ENCODE measurements at regions not wholly inside any gene's neighbourhood (a gene's known extent, or its start where the extent isn't known, plus 50 kb on each side); places are given as distances from the start of the nearest gene placed in this dataset.

- peak; percentile 46 to 76 (median 52) for DNase-seq (ENCODE audit: extremely low read depth in 1 of 4, low spot score in 3 of 4)
- Histone ChIP-seq H3K27ac (ENCODE audit: extremely low read depth, low read depth, low read length) (no peak overlapping the region), H3K9ac (ENCODE audit: insufficient read depth in 1 of 2, low read depth in 2 of 2, low read length in 2 of 2) (no peak overlapping the region), H3K9me1 (ENCODE audit: control insufficient read depth, insufficient read depth, low read length) (no peaks in the 10 kb centered on the region), H3K9me3 (replicated peaks; ENCODE audit: control insufficient read depth, insufficient read depth, low read depth, low read length) (no peaks in the 10 kb centered on the region), H3K27me3 (ENCODE audit: control insufficient read depth in 2 of 2, insufficient read depth in 2 of 2, low read length in 2 of 2) (no peaks in the 10 kb centered on the region), H3K4me2 (ENCODE audit: insufficient read depth, low read length) (no peak overlapping the region), H4K20me1 (replicated peaks; ENCODE audit: control insufficient read depth, insufficient read depth, low read length) (no peaks in the 10 kb centered on the region), H3K36me3 (ENCODE audit: control insufficient read depth, insufficient read depth, low read length) (no peaks in the 10 kb centered on the region), H3K79me2 (ENCODE audit: control insufficient read depth, insufficient read depth, low read length) (no peaks in the 10 kb centered on the region), H3K4me3 (no peak overlapping the region), H2AFZ (ENCODE audit: low read depth, low read length) (peak overlapping the region; percentile 58; the same call in 1 of the 2 replicates), H3K4me1 (replicated peaks in 1 of 2; ENCODE audit: control insufficient read depth in 2 of 2, insufficient read depth in 2 of 2, low read length in 2 of 2) (no peaks in the 10 kb centered on the region)
- CTCF ChIA-PET (ENCODE audit: low intra/inter-chr PET ratio), result interaction anchor here (0.6 kb wide), 1 partner anchor 1179 kb away, joined by 3 read pairs; no protein-coding TSS in a partner anchor
- no TSS peak for BruUV-seq (replicated peaks)
- FAIRE-seq, result peak; percentile 67
- intact Hi-C loops (cut with micrococcal nuclease) (loop anchor here (5.0 kb wide), 1 partner anchor 1746 kb away; no protein-coding TSS in a partner anchor), in situ Hi-C loops (cut with MboI) (loop anchor here (10.0 to 25.0 kb wide), 2 partner anchors 1611 to 1748 kb away; no protein-coding TSS in a partner anchor)
- ATAC-seq, result peak; percentile 88
- WGBS (ENCODE audit: insufficient coverage, low coverage, missing lambda C conversion rate), result 0% methylated on average over 6 of the region's 8 CpGs
- POLR2A ChIA-PET, result no interaction called here
- TF ChIP-seq CREM (IDR thresholded peaks at IDR 0.05; ENCODE audit: low read depth), result no peak
- TF ChIP-seq ATF4 (CRISPR knock-in tag; IDR thresholded peaks at IDR 0.05), result no peak
- no peak for TF ChIP-seq ZNF407 (IDR thresholded peaks at IDR 0.05; ENCODE audit: low read depth)
- TF ChIP-seq CTCF (IDR thresholded peaks at IDR 0.05 in 2 of 3, conservative IDR thresholded peaks at IDR 0.05 in 1 of 3; ENCODE audit: insufficient read depth in 2 of 3, low read depth in 1 of 3, low read length in 3 of 3), result peak; percentile 42 to 65 (median 61); a peak in 5 of 6 replicates
- TF ChIP-seq SMARCA4 (IDR thresholded peaks at IDR 0.05), result no peak
- 0 out of 2 replicates have a peak, but pooled peaks have one; percentile 55 for TF ChIP-seq GATA2 (CRISPR knock-in tag; IDR thresholded peaks at IDR 0.05)
- TF ChIP-seq MCM2 (IDR thresholded peaks at IDR 0.05; ENCODE audit: low read depth), result no peak
- no peak for TF ChIP-seq HBP1 (CRISPR knock-in tag; IDR thresholded peaks at IDR 0.05)
- TF ChIP-seq RCOR1 (IDR thresholded peaks at IDR 0.05; ENCODE audit: borderline replicate concordance in 1 of 2, low read depth in 2 of 2, low read length in 2 of 2), result no peak
These were observed 139.1 kb downstream of the SPTSSA start for GRCh38 chr14:34322940-34323418.

Measured in K562 (cell line).